T-helper 22 cell (primary cell): ENCODE measurements at regions not wholly inside any gene's neighbourhood (a gene's known extent, or its start where the extent isn't known, plus 50 kb on each side); places are given as distances from the start of the nearest gene placed in this dataset.

Source experiments
- DNase-seq: peaks from one replicate; pipeline ENCODE4 v3.0.0-alpha.2; 2020; ENCODE audit warnings: low read depth

- DNase-seq, result no peak
These were observed 739.4 kb downstream of the LIG4 start for GRCh38 chr13:107475753-107476453.

- no peak for DNase-seq
These were observed 742.1 kb downstream of the LIG4 start for GRCh38 chr13:107473253-107473652.

- DNase-seq, result no peak
These were observed 748.8 kb downstream of the LIG4 start for GRCh38 chr13:107466326-107467099.

GRCh38 chr13:107462501-107462900 is 752.8 kb downstream of the LIG4 start:
- DNase-seq, result no peak

GRCh38 chr13:107461751-107462150 is 753.6 kb downstream of the LIG4 start:
- no peak for DNase-seq

- no peak for DNase-seq
These were observed 755.9 kb downstream of the LIG4 start for GRCh38 chr13:107459430-107459829.

- no peak for DNase-seq
These were observed 757.1 kb downstream of the LIG4 start for GRCh38 chr13:107458269-107458668.

- DNase-seq, result no peak
These were observed 757.6 kb downstream of the LIG4 start for GRCh38 chr13:107457686-107458085.

GRCh38 chr13:107456431-107456830 is 758.9 kb downstream of the LIG4 start:
- DNase-seq, result no peak

GRCh38 chr13:107452833-107453232 is 762.5 kb downstream of the LIG4 start:
- no peak for DNase-seq

GRCh38 chr13:107450931-107451330 is 764.4 kb downstream of the LIG4 start:
- DNase-seq, result no peak

- no peak for DNase-seq
These were observed 764.9 kb downstream of the LIG4 start for GRCh38 chr13:107450431-107450830.

- no peak for DNase-seq
These were observed 767.7 kb downstream of the LIG4 start for GRCh38 chr13:107447591-107447990.

GRCh38 chr13:107441279-107441678 is 774.1 kb downstream of the LIG4 start:
- no peak for DNase-seq

- no peak for DNase-seq
These were observed 777.1 kb downstream of the LIG4 start for GRCh38 chr13:107438251-107438650.

- no peak for DNase-seq
These were observed 781.0 kb downstream of the LIG4 start for GRCh38 chr13:107434347-107434746.

GRCh38 chr13:107427536-107427935 is 787.8 kb downstream of the LIG4 start:
- DNase-seq, result no peak

- no peak for DNase-seq
These were observed 792.9 kb downstream of the LIG4 start for GRCh38 chr13:107422421-107422820.

- no peak for DNase-seq
These were observed 793.4 kb downstream of the LIG4 start for GRCh38 chr13:107421951-107422350.

GRCh38 chr13:107421028-107421427 is 794.3 kb downstream of the LIG4 start:
- DNase-seq, result no peak

GRCh38 chr13:107413005-107413404 is 802.3 kb downstream of the LIG4 start:
- DNase-seq, result no peak

GRCh38 chr13:107407074-107407473 is 808.3 kb downstream of the LIG4 start:
- no peak for DNase-seq

- DNase-seq, result no peak
These were observed 819.2 kb downstream of the LIG4 start for GRCh38 chr13:107395927-107396662.
